ENCODE measurements at regions not wholly inside any gene's neighbourhood (a gene's known extent, or its start where the extent isn't known, plus 50 kb on each side); places are given as distances from the start of the nearest gene placed in this dataset.

- Histone ChIP-seq H3K4me2 (ENCODE audit: low read depth, low read length, poor library complexity, severe bottlenecking) (no peak overlapping the region), H3K9me2 (replicated peaks; ENCODE audit: insufficient read depth, low read length) (no peaks in the 10 kb centered on the region; the same call in 1 of the 2 replicates), H3K79me2 (ENCODE audit: insufficient read depth, low read length) (no peaks in the 10 kb centered on the region), H3K27ac (ENCODE audit: low read depth, low read length) (no peak overlapping the region), H3K36me3 (ENCODE audit: low read length) (no peaks in the 10 kb centered on the region), H4K20me1 (ENCODE audit: low read depth, low read length) (no peaks in the 10 kb centered on the region), H3K9me3 (ENCODE audit: insufficient read depth, low read length) (no peaks in the 10 kb centered on the region), H3F3A (ENCODE audit: insufficient read depth) (no peaks in the 10 kb centered on the region), H3K9ac (ENCODE audit: low read length) (no peak overlapping the region), H3K27me3 (ENCODE audit: low read length) (no peaks in the 10 kb centered on the region), H3K4me3 (ENCODE audit: insufficient read depth, low read length, poor library complexity, severe bottlenecking) (no peak overlapping the region), H2AFZ (ENCODE audit: low read depth, low read length, severe bottlenecking) (no peak overlapping the region)
- TF ChIP-seq CTCF (IDR thresholded peaks at IDR 0.05; ENCODE audit: insufficient read depth, low read length, poor library complexity, severe bottlenecking) = no peak
- no peak for TF ChIP-seq EZH2phosphoT487 (conservative IDR thresholded peaks at IDR 0.05; ENCODE audit: low read length)
Measured at GRCh38 chr5:68033029-68033428, 182.5 kb upstream of the PIK3R1 start.

GRCh38 chr5:68032216-68032762 is 183.3 kb upstream of the PIK3R1 start:
- no peak overlapping the region for H2AFZ ChIP-seq (ENCODE audit: low read depth, low read length, severe bottlenecking)
- H4K20me1 ChIP-seq (ENCODE audit: low read depth, low read length) = no peaks in the 10 kb centered on the region
- H3K4me2 ChIP-seq (ENCODE audit: low read depth, low read length, poor library complexity, severe bottlenecking) = no peak overlapping the region
- H3K9me3 ChIP-seq (ENCODE audit: insufficient read depth, low read length) = no peaks in the 10 kb centered on the region
- TF ChIP-seq CTCF (IDR thresholded peaks at IDR 0.05; ENCODE audit: insufficient read depth, low read length, poor library complexity, severe bottlenecking) (no peak), EZH2phosphoT487 (conservative IDR thresholded peaks at IDR 0.05; ENCODE audit: low read length) (no peak)
- H3K9me2 ChIP-seq (replicated peaks; ENCODE audit: insufficient read depth, low read length) = no peaks in the 10 kb centered on the region; the same call in 1 of the 2 replicates
- H3K36me3 ChIP-seq (ENCODE audit: low read length) = no peaks in the 10 kb centered on the region
- H3K27me3 ChIP-seq (ENCODE audit: low read length) = no peaks in the 10 kb centered on the region
- H3F3A ChIP-seq (ENCODE audit: insufficient read depth) = no peaks in the 10 kb centered on the region
- no peaks in the 10 kb centered on the region for H3K79me2 ChIP-seq (ENCODE audit: insufficient read depth, low read length)
- H3K9ac ChIP-seq (ENCODE audit: low read length) = no peak overlapping the region
- H3K27ac ChIP-seq (ENCODE audit: low read depth, low read length) = no peak overlapping the region
- no peak overlapping the region for H3K4me3 ChIP-seq (ENCODE audit: insufficient read depth, low read length, poor library complexity, severe bottlenecking)

GRCh38 chr5:68028131-68028727 is 187.3 kb upstream of the PIK3R1 start:
- H3K4me3 ChIP-seq (ENCODE audit: insufficient read depth, low read length, poor library complexity, severe bottlenecking) = no peak overlapping the region
- H3K9me2 ChIP-seq (replicated peaks; ENCODE audit: insufficient read depth, low read length) = no peaks in the 10 kb centered on the region; the same call in 1 of the 2 replicates
- no peaks in the 10 kb centered on the region for H3K9me3 ChIP-seq (ENCODE audit: insufficient read depth, low read length)
- H4K20me1 ChIP-seq (ENCODE audit: low read depth, low read length) = no peaks in the 10 kb centered on the region
- no peaks in the 10 kb centered on the region for H3K27me3 ChIP-seq (ENCODE audit: low read length)
- TF ChIP-seq EZH2phosphoT487 (conservative IDR thresholded peaks at IDR 0.05; ENCODE audit: low read length) (no peak), CTCF (IDR thresholded peaks at IDR 0.05; ENCODE audit: insufficient read depth, low read length, poor library complexity, severe bottlenecking) (no peak)
- H3K9ac ChIP-seq (ENCODE audit: low read length) = no peak overlapping the region
- H3K36me3 ChIP-seq (ENCODE audit: low read length) = no peaks in the 10 kb centered on the region
- no peak overlapping the region for H3K4me2 ChIP-seq (ENCODE audit: low read depth, low read length, poor library complexity, severe bottlenecking)
- no peak overlapping the region for H3K27ac ChIP-seq (ENCODE audit: low read depth, low read length)
- no peaks in the 10 kb centered on the region for H3F3A ChIP-seq (ENCODE audit: insufficient read depth)
- no peaks in the 10 kb centered on the region for H3K79me2 ChIP-seq (ENCODE audit: insufficient read depth, low read length)
- H2AFZ ChIP-seq (ENCODE audit: low read depth, low read length, severe bottlenecking) = no peak overlapping the region
